ENCODE measurements at regions not wholly inside any gene's neighbourhood (a gene's known extent, or its start where the extent isn't known, plus 50 kb on each side); places are given as distances from the start of the nearest gene placed in this dataset.

DNA sequence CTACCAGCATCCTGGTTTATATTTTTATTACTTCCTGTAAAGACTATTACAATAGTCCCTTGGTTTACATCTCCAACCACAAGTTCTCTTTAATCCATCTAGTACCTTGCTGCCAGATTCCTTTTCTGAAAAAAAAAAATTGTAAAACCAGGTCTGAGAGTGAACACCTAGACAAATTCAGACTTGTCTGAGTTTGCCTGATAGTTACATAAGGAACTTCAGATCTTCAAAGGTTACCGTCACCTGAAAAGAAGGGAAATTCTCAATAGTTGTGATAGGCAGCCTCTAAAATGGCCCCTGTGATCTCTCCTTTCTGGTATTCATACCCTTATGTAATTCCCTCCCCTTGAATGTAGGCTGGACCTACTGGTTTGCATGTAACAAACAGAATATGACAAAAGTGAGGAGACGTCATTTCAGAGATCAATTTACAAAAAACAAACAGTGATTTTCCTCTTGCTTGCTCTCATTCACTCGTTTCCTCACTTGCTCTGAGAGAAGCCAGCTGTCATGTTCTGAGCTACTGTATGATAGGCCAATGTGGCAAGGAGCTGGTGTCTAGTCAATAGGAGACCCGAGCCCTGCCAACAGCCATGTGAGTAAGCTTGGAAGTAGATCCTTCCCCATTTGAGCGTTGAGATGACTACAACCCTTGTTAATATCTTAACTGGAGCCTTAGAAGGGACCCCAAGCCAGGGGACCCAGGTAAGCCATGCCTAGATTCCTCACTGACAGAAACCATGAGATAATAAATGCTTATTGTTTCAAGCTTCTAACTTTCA, 110.9 kb upstream of the LSM8 start:
- no peak for FAIRE-seq
- TF ChIP-seq, protein P1, sequence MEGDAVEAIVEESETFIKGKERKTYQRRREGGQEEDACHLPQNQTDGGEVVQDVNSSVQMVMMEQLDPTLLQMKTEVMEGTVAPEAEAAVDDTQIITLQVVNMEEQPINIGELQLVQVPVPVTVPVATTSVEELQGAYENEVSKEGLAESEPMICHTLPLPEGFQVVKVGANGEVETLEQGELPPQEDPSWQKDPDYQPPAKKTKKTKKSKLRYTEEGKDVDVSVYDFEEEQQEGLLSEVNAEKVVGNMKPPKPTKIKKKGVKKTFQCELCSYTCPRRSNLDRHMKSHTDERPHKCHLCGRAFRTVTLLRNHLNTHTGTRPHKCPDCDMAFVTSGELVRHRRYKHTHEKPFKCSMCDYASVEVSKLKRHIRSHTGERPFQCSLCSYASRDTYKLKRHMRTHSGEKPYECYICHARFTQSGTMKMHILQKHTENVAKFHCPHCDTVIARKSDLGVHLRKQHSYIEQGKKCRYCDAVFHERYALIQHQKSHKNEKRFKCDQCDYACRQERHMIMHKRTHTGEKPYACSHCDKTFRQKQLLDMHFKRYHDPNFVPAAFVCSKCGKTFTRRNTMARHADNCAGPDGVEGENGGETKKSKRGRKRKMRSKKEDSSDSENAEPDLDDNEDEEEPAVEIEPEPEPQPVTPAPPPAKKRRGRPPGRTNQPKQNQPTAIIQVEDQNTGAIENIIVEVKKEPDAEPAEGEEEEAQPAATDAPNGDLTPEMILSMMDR (IDR thresholded peaks at IDR 0.05; ENCODE audit: insufficient read depth, missing control alignments): no peak

DNA sequence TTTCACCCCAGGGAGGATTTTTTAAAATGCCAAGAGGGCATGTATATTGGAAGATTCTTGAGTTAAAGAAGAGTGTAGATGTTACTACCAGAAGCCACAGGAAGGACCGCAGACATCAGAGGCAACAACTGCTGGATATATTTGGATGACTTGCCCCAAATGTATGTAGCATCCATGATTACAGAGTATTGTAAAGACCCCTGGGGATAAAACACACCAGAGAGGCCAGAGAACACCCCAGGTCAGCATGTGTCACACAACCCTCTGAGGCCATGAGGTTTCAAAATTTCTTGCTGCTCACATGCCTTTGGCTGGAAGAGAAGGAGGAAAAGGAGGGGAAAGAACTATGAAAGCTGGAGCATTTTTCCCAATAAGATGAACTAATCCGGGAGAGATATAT, 108.0 kb upstream of the LSM8 start:
- no peak for FAIRE-seq
- no peak for DNase-seq (ENCODE audit: insufficient read length, low spot score)
- TF ChIP-seq, protein P1 (IDR thresholded peaks at IDR 0.05; ENCODE audit: insufficient read depth, missing control alignments): no peak

More for the DNA sequence above, 110.9 kb upstream of the LSM8 start:
- no peak for DNase-seq (ENCODE audit: insufficient read length, low spot score)

DNA sequence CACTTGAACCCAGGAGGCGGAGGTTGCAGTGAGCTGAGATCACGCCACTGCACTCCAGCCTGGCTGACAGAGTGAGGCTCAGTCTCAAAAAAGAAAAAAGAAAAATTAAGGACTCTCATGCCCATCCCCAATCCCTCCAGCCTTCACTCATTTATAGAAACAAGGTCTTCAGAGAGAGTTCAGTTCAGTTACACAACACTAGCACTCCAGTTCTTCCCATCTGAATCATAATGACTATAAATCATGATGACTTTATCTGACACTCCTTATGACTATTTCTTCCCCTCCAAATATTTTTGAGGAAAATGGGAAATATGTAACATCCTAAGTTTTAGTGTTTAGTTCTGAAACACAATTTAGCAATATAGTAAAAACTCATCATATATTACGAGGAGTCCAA, 107.4 kb upstream of the LSM8 start:
- TF ChIP-seq, protein P1 (IDR thresholded peaks at IDR 0.05; ENCODE audit: insufficient read depth, missing control alignments): no peak
- FAIRE-seq (no peak), DNase-seq (ENCODE audit: insufficient read length, low spot score) (no peak)

DNA sequence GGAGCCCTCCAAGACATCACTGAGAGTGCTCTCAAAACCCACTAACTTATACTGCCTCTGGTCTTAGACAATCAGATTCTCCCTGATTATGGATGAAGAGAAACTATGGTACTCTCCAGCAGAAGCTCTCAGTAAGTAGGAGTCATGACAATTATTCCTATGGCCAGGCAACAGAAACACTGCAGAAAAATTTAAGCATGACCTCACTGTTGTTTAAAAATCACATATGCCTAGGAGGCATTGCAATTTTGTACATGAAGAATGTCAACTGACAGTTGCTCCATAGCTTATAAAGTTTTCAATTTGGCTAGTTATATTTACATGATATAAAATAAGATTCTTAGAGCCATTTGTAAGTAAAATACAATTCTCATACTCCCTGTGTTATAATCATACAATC, 105.9 kb upstream of the LSM8 start:
- FAIRE-seq: no peak
- TF ChIP-seq, protein P1 (IDR thresholded peaks at IDR 0.05; ENCODE audit: insufficient read depth, missing control alignments): no peak
- DNase-seq (ENCODE audit: insufficient read length, low spot score): no peak

DNA sequence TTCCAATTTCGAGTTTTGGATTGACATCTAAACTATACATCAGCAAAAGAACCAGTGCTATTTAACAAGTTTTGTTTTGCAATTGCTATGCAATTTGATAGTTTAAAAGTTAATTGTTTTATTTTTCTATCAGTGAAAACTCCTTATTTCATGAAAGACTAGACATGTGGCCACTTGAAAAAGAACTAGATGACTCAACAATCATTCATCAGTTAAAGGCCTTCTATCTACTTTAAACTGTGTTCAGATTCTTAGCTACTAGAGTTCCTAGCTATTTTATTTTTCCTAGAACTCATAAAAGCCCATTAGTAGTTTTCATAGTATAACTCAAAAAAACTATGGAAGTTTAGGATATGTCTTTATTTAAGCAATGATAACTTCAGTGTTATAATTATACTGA, 104.6 kb upstream of the LSM8 start:
- TF ChIP-seq, protein P1 (IDR thresholded peaks at IDR 0.05; ENCODE audit: insufficient read depth, missing control alignments): no peak
- DNase-seq (ENCODE audit: insufficient read length, low spot score) (no peak), FAIRE-seq (no peak)

DNA sequence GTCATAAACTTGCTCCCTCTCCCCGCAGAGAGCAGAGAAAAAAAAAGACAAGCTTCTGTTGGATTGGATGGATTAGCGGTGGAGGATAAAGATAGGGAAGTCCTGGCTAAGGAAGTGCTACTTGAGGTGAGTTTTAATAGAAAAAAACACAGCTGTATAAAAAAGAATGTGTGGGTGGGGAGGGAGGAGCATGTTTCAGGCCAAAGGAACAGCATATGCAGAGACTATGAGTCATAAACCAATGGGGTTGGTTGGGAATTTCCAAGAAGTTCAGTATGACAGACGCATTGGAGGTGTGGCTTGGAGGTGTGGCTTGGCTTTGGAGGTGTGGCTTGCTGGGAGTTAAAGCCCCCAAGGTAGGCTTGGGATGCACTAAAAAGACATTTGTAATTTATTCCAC, 103.0 kb upstream of the LSM8 start:
- FAIRE-seq: no peak

DNA sequence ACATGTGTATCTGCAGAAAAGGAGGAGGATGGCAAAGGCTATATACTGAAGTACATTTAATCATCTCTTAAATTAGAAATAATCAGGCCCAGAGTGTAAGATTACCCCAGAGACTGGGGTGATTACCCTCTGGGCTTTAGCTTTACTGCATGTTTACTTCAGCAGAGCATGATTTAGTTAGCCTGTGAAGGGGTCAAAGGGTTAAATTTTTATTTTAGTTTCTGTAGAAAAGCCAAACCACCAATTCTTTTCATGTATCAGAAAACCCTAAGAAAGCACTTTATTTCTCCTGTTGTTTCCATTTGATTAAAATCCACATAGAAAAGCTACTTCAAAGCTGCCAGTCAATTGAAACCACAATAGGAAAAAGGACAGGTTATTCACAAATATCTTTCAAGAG, 101.5 kb upstream of the LSM8 start:
- no peak for FAIRE-seq
- DNase-seq (ENCODE audit: insufficient read length, low spot score): no peak
- TF ChIP-seq, protein P1 (IDR thresholded peaks at IDR 0.05; ENCODE audit: insufficient read depth, missing control alignments): no peak

More for the DNA sequence above, 103.0 kb upstream of the LSM8 start:
- TF ChIP-seq, protein P1 (IDR thresholded peaks at IDR 0.05; ENCODE audit: insufficient read depth, missing control alignments): no peak
- DNase-seq (ENCODE audit: insufficient read length, low spot score): no peak
